DND-41 (cell line): ENCODE measurements at regions not wholly inside any gene's neighbourhood (a gene's known extent, or its start where the extent isn't known, plus 50 kb on each side); places are given as distances from the start of the nearest gene placed in this dataset.

Experiments
- ATAC-seq: fragments of 200-7000 bp; cut with Tn5 transposase; 3 replicates; pipeline ENCODE4 v1.9.1; 2021; ENCODE audit warnings: low read depth; ENCODE audit not compliant: insufficient read depth
- DNase-seq: peaks from one replicate; pipeline ENCODE4 v3.0.0-alpha.2; 2020
- H2AFZ ChIP-seq: 2 replicates; pipeline ENCODE4 v1.6.0; 2012; ENCODE audit warnings: low read depth, low read length
- H3K27ac ChIP-seq: 2 replicates; pipeline ENCODE4 v1.5.1; 2012; ENCODE audit warnings: low read length, inconsistent platforms
- H3K27me3 ChIP-seq: fragments of 200-600 bp; sonication (generic); 2 replicates; pipeline ENCODE4 v1.6.0; 2012; ENCODE audit warnings: low read length, mild to moderate bottlenecking, inconsistent platforms; ENCODE audit not compliant: insufficient read depth, poor library complexity
- H3K36me3 ChIP-seq: 2 replicates; pipeline ENCODE4 v1.5.1; 2012; ENCODE audit warnings: low read length, inconsistent platforms; ENCODE audit not compliant: insufficient read depth
- H3K4me1 ChIP-seq: 2 replicates; pipeline ENCODE4 v1.5.1; 2012; ENCODE audit warnings: mild to moderate bottlenecking, low read length; ENCODE audit not compliant: insufficient read depth
- H3K4me2 ChIP-seq: 2 replicates; pipeline ENCODE4 v1.6.0; 2012; ENCODE audit warnings: mild to moderate bottlenecking, moderate library complexity, low read length, inconsistent platforms; ENCODE audit not compliant: insufficient read depth
- H3K4me3 ChIP-seq, 2 experiments: fragments of 200-600 bp in 1 of 2; shearing (Covaris generic) in 1 of 2; 2 replicates each; pipeline ENCODE4 v1.5.1; 2012 to 2016; ENCODE audit warnings: inconsistent platforms in 2 of 2, low read length in 2 of 2, mild to moderate bottlenecking in 2 of 2, low read depth in 1 of 2, moderate library complexity in 1 of 2
- H3K79me2 ChIP-seq: 2 replicates; pipeline ENCODE4 v1.6.0; 2012; ENCODE audit warnings: low read length, inconsistent platforms; ENCODE audit not compliant: insufficient read depth
- H3K9ac ChIP-seq: 2 replicates; pipeline ENCODE4 v1.6.0; 2012; ENCODE audit warnings: low read depth, mild to moderate bottlenecking, inconsistent platforms, low read length, moderate library complexity
- H3K9me3 ChIP-seq: 2 replicates; pipeline ENCODE4 v1.5.1; 2012; ENCODE audit warnings: low read length, moderate library complexity, mild to moderate bottlenecking, inconsistent platforms; ENCODE audit not compliant: insufficient read depth, severe bottlenecking
- H4K20me1 ChIP-seq: 2 replicates; pipeline ENCODE4 v1.6.0; 2012; ENCODE audit warnings: low read length; ENCODE audit not compliant: insufficient read depth
- EZH2 ChIP-seq: IDR thresholded peaks from 3 replicates; pipeline ENCODE4 v1.6.1; 2012; ENCODE audit warnings: borderline replicate concordance, low read depth, mild to moderate bottlenecking, moderate library complexity, low read length, inconsistent platforms; ENCODE audit not compliant: severe bottlenecking
- TF ChIP-seq, protein P1 (sequence below): IDR thresholded peaks from 2 replicates; pipeline ENCODE4 v1.5.1; 2012; ENCODE audit warnings: borderline replicate concordance, low read length, moderate library complexity, mild to moderate bottlenecking; ENCODE audit not compliant: poor library complexity, severe bottlenecking; ENCODE audit errors: extremely low read depth

DNA sequence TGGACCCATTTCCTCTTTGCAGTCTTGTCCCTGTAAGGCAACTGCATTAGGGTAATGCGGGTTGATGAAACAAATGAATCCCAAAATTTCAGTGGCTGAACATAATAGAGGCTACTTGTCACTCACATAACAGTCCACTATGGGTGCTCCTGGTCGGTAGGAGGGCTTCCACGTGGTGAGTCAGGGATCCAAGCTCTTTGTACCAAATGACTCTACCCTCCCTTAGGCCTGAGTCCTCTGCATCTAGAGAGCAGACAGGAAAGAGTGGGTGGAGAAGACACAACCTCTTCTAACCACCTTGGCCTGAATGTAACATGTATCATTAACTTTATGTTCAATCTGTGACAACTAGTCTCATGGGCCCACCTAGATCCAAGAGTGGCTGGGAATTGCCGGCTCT, 86.2 kb upstream of the HAAO start:
- Histone ChIP-seq H3K4me1 (no peaks in the 10 kb centered on the region), H3K9ac (no peak overlapping the region), H2AFZ (no peak overlapping the region), H3K36me3 (no peaks in the 10 kb centered on the region), H3K27ac (no peak overlapping the region), H3K27me3 (no peaks in the 10 kb centered on the region), H3K4me2 (no peak overlapping the region), H3K79me2 (no peaks in the 10 kb centered on the region), H3K4me3 (no peak overlapping the region), H3K9me3 (no peaks in the 10 kb centered on the region), H4K20me1 (no peaks in the 10 kb centered on the region)
- TF ChIP-seq, protein P1, sequence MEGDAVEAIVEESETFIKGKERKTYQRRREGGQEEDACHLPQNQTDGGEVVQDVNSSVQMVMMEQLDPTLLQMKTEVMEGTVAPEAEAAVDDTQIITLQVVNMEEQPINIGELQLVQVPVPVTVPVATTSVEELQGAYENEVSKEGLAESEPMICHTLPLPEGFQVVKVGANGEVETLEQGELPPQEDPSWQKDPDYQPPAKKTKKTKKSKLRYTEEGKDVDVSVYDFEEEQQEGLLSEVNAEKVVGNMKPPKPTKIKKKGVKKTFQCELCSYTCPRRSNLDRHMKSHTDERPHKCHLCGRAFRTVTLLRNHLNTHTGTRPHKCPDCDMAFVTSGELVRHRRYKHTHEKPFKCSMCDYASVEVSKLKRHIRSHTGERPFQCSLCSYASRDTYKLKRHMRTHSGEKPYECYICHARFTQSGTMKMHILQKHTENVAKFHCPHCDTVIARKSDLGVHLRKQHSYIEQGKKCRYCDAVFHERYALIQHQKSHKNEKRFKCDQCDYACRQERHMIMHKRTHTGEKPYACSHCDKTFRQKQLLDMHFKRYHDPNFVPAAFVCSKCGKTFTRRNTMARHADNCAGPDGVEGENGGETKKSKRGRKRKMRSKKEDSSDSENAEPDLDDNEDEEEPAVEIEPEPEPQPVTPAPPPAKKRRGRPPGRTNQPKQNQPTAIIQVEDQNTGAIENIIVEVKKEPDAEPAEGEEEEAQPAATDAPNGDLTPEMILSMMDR, result no peak
- no peak for TF ChIP-seq EZH2
- ATAC-seq (no peak), DNase-seq (no peak)

DNA sequence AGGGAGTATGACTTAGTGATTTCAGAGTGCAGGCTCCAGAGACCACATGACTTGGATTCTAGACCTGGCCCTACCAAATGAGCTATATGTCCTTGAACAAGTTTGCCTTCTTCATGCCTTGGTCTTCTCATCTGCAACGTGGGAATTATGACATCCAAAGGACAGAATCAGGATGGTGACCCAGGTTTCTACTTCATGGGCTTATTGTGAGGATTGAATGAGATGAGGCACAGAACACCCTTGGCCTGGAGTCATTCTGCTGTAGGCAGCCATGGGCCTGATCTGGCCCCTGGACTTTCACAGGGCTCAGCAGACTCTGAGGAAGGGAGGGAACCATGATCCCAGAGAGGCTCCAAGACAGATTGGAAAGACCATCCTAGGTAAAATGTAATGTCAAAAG, 85.6 kb upstream of the HAAO start:
- H3K9me3 ChIP-seq, result no peaks in the 10 kb centered on the region
- TF ChIP-seq, protein P1, result no peak
- TF ChIP-seq EZH2, result no peak
- ATAC-seq (no peak), DNase-seq (no peak)
- no peaks in the 10 kb centered on the region for H3K79me2 ChIP-seq
- no peak overlapping the region for H3K27ac ChIP-seq
- H3K4me1 ChIP-seq, result no peaks in the 10 kb centered on the region
- no peaks in the 10 kb centered on the region for H3K27me3 ChIP-seq
- no peak overlapping the region for H3K4me3 ChIP-seq
- no peak overlapping the region for H3K9ac ChIP-seq
- no peak overlapping the region for H2AFZ ChIP-seq
- H4K20me1 ChIP-seq, result no peaks in the 10 kb centered on the region
- H3K36me3 ChIP-seq, result no peaks in the 10 kb centered on the region
- no peak overlapping the region for H3K4me2 ChIP-seq

DNA sequence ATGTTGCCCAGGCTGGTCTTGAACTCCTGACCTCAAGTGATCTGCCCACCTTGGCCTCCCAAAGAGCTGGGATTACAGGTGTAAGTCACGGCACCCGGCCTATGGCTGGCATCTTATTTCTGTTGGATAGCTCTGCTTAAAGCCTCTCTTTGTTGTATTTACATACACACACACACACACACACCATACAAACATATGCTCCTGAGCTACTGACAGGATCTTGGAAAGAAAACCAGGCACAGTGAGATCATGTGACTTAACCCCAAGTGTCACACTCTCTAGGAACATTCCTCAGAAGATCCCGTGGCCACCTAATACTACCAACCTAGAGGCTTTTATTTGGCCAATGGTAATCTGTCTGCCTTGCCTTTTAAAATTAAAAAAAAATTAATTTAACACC, 85.1 kb upstream of the HAAO start:
- H3K9ac ChIP-seq, result no peak overlapping the region
- no peaks in the 10 kb centered on the region for H3K9me3 ChIP-seq
- ATAC-seq, result no peak
- no peaks in the 10 kb centered on the region for H3K36me3 ChIP-seq
- no peak overlapping the region for H3K4me2 ChIP-seq
- no peak overlapping the region for H3K4me3 ChIP-seq
- H2AFZ ChIP-seq, result no peak overlapping the region
- no peaks in the 10 kb centered on the region for H3K27me3 ChIP-seq
- no peaks in the 10 kb centered on the region for H3K4me1 ChIP-seq
- no peak for DNase-seq
- H3K27ac ChIP-seq, result no peak overlapping the region
- TF ChIP-seq EZH2, result no peak
- TF ChIP-seq, protein P1, result no peak
- H4K20me1 ChIP-seq, result no peaks in the 10 kb centered on the region
- H3K79me2 ChIP-seq, result no peaks in the 10 kb centered on the region

DNA sequence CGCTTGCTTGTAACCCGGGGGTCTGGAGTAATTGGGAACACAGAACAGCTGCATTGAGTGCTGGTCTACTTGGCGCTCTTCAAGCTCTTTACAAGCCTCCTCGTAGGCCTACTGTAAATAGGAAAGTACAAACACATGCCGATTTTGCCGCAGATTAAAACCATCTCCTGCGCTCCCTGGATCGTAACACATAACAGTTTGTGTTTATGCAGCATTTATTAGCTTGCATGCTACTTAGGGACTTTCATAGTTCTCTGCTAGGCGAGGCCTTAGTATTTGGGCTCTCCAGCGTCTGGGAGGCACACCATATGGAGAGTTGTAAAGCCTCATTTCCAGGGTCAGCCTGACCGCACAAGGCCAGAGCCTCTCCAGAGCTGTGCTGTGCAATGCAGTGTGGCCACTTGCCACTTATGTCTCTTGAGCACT, 84.0 kb upstream of the HAAO start:
- no peaks in the 10 kb centered on the region for H3K9me3 ChIP-seq
- no peak overlapping the region for H3K4me3 ChIP-seq

More for the DNA sequence above, 84.0 kb upstream of the HAAO start:
- Histone ChIP-seq H3K79me2 (no peaks in the 10 kb centered on the region), H3K36me3 (no peaks in the 10 kb centered on the region), H3K27me3 (no peaks in the 10 kb centered on the region), H4K20me1 (no peaks in the 10 kb centered on the region), H3K4me2 (no peak overlapping the region), H3K9ac (no peak overlapping the region), H3K27ac (no peak overlapping the region), H2AFZ (no peak overlapping the region), H3K4me1 (no peaks in the 10 kb centered on the region)
- ATAC-seq, result no peak
- DNase-seq, result no peak
- no peak for TF ChIP-seq EZH2
- TF ChIP-seq, protein P1, result no peak
